ENCODE measurements at regions not wholly inside any gene's neighbourhood (a gene's known extent, or its start where the extent isn't known, plus 50 kb on each side); places are given as distances from the start of the nearest gene placed in this dataset.
"Not testable (repeated sequence)": the region's sequence is repeated elsewhere in the genome, so short reads cannot be mapped to it uniquely, and the experiment has no call there.

DNA sequence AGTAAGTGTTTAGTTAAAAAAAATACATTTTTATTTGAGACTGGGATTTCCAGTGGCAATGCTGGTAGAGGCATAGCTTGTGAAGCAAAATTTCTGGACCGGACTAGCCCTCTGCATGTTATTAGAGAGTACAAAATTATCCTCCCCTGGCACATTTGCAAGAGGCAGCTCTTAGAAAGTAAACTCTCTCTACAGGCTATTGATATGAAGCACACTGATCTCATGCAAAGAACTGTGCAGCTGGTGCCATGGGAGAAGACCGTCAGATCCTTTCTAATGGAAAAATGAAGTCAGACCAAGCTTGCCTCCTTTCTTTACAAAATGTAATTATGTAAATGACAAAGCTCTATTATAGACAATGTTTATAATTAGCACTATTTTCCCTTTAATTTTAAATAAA lies 2717.2 kb downstream of the PCDH7 start:
- no peak for DNase-seq (ENCODE audit: low read depth in 3 of 3)

DNA sequence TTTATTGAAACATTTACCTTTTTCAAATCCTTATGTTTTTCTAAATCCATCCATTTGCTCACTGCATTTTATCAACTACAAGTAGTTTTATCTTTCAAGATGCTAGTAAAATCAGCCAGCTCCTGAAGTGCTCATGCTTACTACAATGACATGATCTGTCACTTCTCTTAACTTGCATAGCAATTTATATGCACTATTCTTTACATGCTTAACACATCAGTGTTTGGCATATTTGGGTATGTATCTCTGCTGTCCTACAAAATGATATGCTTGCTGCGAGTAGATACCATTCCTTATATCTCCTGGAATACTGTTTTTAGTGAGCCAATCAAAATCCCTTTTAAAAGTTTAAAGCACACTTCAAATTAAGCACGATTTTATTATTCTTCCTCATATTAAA lies 2726.8 kb downstream of the PCDH7 start:
- DNase-seq (ENCODE audit: low read depth in 3 of 3) = no peak

DNA sequence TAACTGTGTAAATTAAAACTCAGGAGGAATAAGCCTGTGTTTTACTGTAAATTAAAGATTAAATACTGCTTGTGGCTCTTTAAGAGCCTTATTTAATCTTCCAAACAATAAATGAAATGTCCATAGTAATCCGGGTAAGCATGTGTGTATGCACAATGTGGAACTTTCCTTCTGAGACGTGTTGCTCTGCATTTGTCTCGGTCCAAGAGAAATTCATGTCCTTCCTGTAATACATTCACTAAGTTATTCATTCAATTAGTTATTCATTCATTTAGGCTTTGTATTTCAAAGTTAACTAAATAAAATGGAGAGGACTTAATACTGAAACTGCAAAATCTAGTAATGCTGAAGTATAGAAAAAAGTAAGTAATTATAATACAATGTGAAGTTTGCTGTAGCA lies 2728.8 kb downstream of the PCDH7 start:
- DNase-seq (ENCODE audit: low read depth in 3 of 3) = no peak

DNA sequence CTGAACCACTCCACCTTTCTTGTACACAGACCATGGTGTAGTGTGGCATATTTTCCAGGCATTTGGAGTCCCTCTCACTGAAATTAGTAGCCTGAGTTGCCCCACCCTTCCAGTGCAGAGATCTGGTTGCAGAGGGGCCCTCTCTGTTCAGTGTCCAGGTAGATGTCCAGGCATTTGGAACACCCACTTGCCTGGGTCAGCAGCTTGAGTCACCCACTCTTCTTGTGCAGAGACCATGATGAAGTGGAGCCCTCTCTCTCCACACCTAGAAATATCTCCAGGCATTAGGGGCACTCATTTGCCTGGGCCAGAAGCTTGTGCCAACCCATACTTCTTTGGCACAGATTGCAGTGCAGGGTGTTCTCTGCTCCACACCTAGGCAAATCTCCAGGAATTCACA lies 2733.3 kb downstream of the PCDH7 start:
- DNase-seq (ENCODE audit: low read depth in 3 of 3) = no peak

DNA sequence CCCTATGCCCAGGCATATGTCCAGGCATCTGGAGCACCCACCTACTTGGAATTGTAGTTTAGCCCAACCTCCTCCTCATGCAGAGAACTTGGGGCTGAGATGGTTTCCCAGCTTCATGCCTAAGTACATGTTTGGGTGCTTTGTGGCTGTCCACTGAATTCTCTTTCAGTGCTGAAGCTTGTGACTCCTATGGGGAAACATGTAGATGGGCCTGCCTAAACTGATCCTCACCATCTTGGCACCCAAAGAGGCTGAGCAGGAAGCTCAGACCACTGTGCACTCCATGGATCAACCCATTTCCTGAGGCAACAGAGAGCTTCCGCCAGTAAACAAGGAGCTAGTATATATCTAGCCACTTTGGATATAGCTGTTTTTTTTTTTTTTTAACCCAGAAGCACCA lies 2733.7 kb downstream of the PCDH7 start:
- DNase-seq (ENCODE audit: low read depth in 3 of 3) = no peak

DNA sequence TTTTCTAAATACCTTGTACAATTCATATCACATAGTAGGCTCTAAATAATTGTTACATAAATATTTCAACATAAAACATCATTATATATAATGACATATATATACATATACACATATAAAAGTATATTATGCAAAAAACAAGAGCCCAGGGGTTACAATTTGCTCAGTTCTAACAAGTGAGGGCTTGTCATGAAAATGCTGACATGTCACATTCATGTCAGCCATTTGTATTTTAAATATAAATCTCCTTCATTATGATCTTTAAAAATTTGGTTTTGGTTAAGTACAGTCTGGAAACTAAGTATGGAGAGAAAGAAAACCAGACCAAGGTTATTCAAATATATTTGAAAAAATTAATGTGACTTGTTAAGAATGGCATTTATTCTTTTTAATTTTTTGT lies 2745.4 kb downstream of the PCDH7 start:
- DNase-seq (ENCODE audit: low read depth in 3 of 3) = no peak

DNA sequence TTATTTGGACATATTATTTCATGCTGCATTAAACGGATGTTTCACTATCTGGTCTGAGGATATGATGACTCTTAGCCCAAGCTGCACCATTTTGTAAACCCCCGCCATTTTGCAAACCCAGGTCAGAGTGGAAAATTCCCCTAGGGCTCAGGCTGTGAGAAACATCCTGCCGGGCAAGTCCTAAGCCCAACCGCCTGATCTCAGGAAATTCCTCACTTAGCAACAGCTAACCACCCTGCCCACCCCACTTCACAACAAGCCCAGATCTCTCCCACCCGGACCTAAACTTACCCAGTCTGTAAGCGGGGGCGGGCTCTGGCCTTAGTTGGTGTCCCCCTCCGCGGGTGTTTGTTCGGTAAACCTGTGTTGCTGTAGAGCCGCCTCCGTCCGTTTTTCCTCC lies 2747.1 kb downstream of the PCDH7 start:
- DNase-seq (ENCODE audit: low read depth in 3 of 3) = no peak

DNA sequence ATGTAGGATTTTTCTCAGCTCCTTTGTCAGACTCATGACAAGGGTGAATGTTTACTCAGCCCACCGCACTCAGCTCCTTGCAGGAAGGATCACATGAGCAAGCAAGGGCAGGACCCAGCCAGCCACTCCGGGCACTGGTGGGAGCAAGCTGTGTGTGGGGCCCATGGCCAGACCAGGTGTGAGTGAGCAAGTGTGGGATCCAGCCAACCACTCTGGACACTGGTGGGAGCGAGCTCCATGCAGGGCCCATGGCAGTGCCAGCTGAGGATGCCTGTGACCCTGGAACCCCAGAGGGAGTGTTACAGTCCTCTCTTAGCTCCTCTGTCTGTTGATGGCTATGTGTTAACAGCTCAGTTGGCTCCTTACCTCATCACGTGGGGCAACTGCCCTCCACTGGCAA lies 2750.6 kb downstream of the PCDH7 start:
- no peak for DNase-seq (ENCODE audit: low read depth in 3 of 3)

DNA sequence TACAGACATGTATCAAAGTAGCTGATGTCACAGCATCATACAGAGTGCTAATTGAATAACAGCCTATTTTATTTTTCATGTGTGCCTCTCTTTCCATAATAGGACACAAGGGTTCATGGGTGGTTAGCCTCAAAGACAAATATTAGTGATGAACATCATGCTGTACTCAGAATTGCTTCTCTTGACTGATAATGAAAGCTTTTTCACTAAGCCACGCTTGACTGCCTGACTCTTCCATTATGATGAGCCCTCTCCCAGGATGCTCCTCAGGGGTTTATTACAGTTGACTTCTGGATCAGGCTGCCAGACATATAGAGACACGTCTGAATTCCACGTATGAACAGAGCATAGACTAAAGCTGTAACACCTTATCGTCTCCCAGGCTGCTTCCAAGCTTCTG lies 2757.5 kb downstream of the PCDH7 start:
- DNase-seq (ENCODE audit: low read depth in 3 of 3) = no peak

DNA sequence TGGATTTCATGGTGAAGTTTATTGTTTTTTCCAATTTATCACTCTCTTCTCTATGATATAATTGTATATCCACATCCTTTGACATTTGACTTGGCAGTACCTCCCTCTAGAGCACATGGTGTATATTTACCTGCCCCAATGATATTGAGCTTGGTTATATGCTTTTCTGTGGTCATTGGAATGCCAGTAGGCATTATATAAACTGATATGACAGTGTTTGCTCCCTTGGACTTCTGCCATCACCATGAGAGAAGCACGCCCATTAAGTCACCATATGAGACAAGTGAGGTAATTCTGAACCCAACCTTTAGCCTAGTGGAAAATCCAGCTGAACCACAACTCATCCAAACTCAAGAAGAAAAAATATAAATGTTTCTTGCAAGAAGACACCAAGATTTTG lies 2761.5 kb downstream of the ARAP2 start:
- DNase-seq (ENCODE audit: low read depth in 3 of 3) = no peak

DNA sequence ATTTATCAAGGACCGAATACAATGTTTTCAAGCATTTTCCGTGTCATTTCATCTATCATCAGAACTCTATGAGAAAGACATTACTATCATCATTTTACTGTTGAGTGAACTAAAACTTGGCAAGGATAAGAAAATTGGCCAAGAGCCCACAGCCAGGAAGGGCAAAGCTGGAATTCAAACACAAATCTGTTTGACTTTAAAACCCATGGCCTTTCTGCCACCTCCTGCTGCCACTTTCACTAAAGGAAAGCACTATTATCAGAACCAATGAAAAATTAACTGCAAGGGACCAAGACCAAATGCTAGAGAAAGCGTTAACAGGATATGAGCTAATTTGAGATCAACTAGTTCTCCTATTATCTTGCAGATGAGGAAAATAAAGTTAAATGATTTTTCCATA lies 2759.2 kb downstream of the ARAP2 start:
- no peak for DNase-seq (ENCODE audit: low read depth in 3 of 3)

DNA sequence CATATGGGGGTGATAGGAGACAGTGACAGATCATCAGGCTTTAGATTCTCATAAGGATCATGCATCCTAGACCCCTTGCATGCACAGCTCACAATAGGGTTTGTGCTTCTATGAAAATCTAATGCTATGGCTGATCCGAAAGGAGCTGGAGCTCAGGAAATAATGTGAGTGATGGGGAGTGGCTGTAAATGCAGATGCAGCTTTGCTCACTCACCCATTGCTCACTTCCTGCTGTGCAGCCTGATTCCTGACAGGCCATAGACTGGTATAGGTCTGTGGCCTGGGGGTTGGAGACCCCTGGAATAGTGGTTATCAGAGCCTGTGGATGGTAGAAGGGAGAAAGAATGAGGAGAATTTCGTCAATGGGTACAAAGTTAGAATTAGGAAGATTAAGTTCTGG lies 2751.1 kb downstream of the ARAP2 start:
- DNase-seq (ENCODE audit: low read depth in 3 of 3) = no peak

DNA sequence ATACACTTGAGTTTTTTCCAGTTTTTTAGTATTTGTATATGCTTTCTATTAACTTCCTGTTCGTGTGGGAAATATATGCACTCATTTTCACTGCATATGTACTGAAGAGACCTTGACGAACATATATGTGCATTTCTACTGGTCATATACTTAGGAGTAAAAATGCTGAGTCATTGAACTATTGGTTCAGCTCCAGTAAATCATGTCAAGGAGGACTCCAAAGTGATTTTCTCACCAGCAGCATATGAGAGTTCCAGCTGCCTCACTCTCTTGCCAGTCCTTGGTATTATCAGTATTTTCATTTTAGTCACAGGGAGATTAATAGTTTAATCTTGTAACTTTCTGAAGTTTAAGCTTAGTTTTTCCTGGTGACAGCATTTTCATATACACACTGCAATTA lies 2750.2 kb downstream of the ARAP2 start:
- no peak for DNase-seq (ENCODE audit: low read depth in 3 of 3)

DNA sequence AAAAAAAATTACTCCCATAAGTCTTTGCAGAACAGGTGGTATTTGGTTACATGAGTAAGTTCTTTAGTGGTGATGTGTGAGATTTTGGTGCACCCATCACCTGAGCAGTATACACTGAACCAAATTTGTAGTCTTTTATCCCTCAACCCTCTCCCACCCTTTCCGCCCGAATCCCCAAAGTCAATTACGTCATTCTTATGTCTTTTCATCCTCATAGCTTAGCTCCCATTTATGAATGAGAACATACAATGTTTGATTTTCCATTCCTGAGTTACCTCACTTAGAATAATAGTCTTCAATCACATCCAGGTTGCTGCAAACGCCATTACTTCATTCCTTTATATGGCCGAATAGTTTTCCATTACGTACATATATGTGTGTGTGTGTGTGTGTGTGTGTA lies 2742.7 kb downstream of the ARAP2 start:
- not testable (repeated sequence) for DNase-seq (ENCODE audit: low read depth in 3 of 3)

DNA sequence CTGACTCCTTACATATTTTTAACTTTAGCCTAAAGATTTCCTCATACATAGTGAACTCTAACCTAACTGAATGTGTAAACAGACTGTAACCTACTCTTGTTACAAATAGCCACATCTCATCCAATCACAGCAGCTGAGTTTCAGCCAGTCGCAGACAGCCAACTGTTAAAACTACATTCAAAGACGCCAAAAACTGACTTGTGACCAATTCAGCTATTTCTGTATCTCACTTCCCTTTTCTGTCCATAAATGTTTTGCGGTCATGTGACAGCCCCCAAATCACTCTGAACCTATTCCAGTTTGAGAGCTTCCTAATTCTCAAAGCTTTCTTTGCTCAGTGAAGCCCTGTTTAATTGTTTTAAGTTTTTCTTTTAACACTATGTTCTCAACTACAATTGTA lies 2731.9 kb downstream of the ARAP2 start:
- no peak for DNase-seq (ENCODE audit: low read depth in 3 of 3)

DNA sequence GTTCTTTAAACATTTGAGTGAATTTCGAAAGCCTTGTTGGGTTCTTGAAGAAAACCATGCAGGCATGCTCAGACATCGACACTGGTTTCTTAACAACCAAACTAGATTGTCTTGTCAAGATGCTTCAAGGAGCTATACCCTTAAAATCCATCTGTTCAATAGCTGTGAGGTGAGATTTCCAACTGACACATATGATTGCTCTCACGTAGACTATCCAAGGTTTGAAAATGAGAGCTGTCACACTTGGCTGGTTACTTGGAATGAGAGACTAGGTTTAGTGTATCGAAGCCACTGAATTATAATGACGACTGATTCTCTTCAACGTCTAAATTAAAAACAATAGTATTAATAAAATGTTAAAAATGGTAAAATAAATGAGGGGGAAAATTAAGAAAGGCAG lies 2725.5 kb downstream of the ARAP2 start:
- DNase-seq (ENCODE audit: low read depth in 3 of 3) = no peak

DNA sequence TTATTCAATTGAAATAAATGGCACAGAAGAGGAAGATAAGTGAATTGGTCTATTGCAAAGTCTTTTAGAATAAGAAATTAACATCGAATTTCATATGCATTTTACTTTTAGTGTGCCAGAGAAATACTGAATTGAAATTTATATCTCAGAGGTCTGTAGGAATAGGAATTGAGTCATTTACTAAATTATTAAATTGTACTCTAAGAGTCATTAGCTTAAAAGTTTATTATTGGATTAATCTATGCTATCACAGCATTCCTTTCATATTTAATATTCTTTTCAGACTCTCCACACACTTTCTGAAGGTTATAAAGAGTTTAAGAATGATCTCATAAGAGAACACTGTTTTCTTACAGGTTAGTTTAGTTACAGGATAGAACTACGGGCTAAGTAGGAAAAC lies 2711.5 kb downstream of the ARAP2 start:
- no peak for DNase-seq (ENCODE audit: low read depth in 3 of 3)

DNA sequence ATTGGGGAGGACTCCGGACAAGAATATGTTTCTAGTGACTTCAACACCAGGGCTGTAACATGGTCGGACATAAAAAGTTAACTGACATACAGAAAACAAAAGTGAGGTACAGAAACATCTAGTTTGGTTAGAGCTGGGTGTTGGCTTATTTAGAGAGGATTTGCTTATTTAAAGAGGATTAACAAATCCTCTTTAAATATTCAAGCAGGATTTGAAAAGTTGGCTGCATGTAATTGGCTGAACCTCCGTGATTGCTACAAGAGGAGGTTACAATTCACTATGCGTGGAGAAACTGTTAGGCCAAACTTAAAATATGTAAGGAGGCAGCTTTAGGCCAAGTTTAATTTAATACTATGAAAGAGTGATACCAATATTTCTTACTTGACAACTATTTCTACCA lies 2707.4 kb downstream of the ARAP2 start:
- no peak for DNase-seq (ENCODE audit: low read depth in 3 of 3)

DNA sequence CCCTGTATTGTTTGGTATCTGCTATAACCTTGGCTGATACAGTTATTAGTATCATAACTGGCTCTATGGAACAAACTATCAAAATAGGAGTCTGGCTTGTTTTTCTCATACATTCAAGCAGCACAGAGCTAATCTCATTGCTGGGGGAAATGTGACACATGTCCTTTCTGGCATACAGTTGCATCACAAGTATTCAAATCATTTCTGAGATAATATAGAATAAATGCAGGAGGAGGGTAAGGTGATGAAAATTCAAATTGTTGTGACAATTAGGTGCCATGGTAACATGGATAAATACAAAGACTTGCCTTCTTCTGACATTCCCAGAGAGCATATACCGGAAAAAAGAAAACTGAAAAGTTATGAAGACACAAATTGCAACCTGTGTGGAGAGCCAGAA lies 2706.8 kb downstream of the ARAP2 start:
- no peak for DNase-seq (ENCODE audit: low read depth in 3 of 3)

DNA sequence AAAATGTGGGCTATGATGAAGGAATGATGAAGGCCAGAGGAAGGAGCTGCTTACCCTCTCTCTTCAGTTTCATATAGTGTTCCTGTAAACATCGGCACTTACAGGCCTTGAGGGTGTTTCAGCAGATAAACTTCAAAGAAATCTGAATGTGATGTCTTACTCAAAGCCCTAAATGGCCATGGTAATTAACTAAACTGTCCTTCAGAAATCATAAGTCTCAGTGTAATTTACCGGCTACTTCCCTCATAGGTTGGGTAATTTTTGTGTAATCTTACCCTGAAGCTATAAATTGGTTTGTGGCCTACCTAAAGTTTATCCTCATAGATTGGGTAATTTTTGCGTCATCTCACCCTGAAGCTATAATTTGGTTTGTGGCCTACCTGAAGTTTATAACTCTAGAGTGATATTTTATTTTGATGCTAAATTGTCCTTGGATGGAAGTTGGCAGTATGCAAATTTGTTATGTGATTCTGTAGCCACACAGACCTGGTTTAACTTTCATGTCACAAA lies 2700.3 kb downstream of the ARAP2 start:
- no peak for DNase-seq (ENCODE audit: low read depth in 3 of 3)

DNA sequence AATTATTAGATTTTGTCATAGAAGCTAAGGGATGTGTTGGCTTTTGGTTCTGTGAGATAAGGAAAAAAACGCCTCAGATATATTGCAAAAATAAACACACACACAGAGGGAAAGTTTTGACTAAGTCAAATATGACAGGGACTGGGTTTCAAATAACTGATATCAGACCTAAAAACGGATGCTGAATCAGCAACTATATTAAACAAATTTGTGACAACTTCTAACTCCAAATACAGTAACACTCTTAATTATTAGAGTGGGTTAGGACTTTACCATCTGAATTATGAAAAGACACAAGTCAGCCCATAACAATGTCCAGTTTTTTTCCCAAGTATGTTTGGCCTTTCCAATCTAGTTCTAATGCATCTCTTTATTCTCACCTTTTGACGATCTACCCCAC lies 2693.1 kb downstream of the ARAP2 start:
- no peak for DNase-seq (ENCODE audit: low read depth in 3 of 3)

DNA sequence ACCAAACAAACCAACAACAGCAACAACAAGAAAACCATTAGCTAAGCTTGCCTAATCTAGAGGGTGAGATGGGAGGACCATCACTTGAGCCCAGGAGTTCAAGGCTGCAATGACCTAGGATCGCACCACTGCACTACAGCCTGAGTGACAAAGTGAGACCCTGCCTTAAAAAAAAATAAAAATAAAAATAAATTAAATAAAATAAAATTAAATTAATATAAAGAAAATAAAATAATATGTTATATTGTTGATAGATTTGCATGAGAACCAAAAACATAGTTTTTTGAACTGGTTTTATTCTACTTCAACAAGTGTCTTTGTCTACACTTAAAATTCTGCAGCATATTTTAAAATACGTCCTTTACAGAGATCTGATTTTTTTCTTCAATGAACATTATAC lies 2683.1 kb downstream of the ARAP2 start:
- no peak for DNase-seq (ENCODE audit: low read depth in 3 of 3)

DNA sequence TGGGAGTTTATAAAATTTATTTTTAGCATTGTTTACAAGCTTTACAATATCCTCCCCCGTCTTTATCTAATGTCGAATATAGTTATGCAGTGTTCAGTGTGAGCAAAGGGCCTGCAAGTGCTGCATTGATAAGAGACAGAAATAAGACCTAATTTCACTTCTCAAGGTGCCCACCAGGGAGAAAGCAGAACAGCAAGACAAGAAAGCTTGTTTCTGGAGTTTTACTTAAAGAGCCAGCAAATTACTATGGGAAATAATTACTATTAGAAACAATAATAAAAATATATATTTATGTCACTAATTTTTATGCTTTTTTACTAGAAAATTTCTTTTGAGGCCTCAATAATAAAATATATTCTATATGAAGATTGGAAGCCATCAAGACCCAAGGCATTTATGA lies 2677.7 kb downstream of the ARAP2 start:
- no peak for DNase-seq (ENCODE audit: low read depth in 3 of 3)

DNA sequence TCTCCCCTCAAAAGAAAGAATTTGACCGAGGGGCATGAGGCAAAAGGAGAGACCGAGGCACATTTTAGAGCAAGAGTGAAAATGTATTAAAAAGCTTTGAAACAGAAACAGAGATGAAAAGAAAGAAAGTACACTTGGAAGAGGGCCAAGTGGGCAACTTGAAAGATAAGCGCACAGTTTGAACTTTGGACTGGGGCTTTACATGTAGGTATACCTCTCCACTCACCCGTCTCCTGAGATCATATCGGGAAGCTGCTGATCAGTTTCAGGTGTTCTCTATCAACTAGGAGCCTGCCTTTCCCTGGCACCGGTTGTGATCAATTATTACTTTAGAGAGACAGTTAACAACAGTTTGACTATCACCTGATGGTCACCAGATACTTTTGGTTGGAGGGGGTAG lies 2666.5 kb downstream of the ARAP2 start:
- no peak for DNase-seq (ENCODE audit: low read depth in 3 of 3)

DNA sequence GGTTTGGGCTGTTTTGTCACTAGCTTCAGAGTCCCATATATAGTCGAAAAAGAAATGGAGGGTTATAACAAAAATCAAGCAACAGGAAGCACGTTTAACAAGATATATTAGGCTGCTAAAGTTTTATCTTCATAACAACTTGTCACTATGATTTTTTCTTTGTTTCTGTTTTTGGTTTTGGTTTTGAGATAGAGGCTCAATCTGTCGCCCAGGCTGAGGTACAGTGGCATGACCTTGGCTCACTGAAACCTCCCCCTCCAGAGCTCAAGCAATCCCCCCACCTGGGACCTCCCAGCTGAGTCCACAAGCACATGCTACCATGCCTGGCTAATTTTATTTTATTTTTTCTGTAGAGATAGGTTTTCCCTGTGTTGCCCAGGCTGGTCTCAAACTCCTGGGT lies 2664.4 kb downstream of the ARAP2 start:
- no peak for DNase-seq (ENCODE audit: low read depth in 3 of 3)

Measured in stimulated activated CD4-positive, alpha-beta T cell treated with anti-CD3 and anti-CD28 coated beads, TNF-alpha, amount 100 ng/mL, for 24 hours (primary cell).